ENCODE measurements at regions not wholly inside any gene's neighbourhood (a gene's known extent, or its start where the extent isn't known, plus 50 kb on each side); places are given as distances from the start of the nearest gene placed in this dataset.

GRCh38 chr11:134840945-134841344 lies 428.9 kb upstream of the B3GAT1 start:
- no peak for TF ChIP-seq CTCF (IDR thresholded peaks at IDR 0.05)
- TF ChIP-seq POLR2AphosphoS5 (IDR thresholded peaks at IDR 0.05): no peak

Measured in sigmoid colon (tissue), 4 donors.